PC-9 (cell line): ENCODE measurements at regions not wholly inside any gene's neighbourhood (a gene's known extent, or its start where the extent isn't known, plus 50 kb on each side); places are given as distances from the start of the nearest gene placed in this dataset.

ENCODE experiments used
- EZH2 ChIP-seq: fragments of 200-600 bp; sonication (generic); IDR thresholded peaks from 2 replicates; pipeline ENCODE4 v1.8.0; 2017; ENCODE audit warnings: antibody characterized with exemption, low read depth
- TF ChIP-seq, protein P1 (sequence below): fragments of 200-600 bp; sonication (generic); conservative IDR thresholded peaks from 2 replicates; pipeline ENCODE4 v1.6.1; 2017; ENCODE audit warnings: mixed run types, antibody characterized with exemption, mild to moderate bottlenecking, moderate library complexity

DNA sequence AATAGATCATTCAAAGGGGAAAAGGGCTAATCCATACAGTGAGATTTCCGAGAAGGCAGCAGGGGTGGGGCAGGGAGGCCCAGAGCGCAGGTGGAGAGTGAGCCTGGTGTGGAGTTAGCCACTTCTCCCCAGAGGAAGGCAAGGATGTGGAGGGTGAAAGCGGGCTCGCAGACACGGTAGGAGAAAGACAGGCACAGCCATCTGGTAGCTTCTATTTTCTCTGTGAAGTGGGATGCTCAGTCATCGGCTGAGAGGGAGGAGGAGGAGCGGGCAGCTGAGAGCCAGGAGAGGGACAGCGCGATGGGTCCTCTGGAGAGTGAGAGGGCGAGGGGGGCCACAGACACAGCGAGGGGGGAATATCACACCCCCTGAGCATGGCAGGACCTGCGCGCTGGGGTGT is 153.3 kb upstream of the NDUFV2 start:
- TF ChIP-seq, protein P1, sequence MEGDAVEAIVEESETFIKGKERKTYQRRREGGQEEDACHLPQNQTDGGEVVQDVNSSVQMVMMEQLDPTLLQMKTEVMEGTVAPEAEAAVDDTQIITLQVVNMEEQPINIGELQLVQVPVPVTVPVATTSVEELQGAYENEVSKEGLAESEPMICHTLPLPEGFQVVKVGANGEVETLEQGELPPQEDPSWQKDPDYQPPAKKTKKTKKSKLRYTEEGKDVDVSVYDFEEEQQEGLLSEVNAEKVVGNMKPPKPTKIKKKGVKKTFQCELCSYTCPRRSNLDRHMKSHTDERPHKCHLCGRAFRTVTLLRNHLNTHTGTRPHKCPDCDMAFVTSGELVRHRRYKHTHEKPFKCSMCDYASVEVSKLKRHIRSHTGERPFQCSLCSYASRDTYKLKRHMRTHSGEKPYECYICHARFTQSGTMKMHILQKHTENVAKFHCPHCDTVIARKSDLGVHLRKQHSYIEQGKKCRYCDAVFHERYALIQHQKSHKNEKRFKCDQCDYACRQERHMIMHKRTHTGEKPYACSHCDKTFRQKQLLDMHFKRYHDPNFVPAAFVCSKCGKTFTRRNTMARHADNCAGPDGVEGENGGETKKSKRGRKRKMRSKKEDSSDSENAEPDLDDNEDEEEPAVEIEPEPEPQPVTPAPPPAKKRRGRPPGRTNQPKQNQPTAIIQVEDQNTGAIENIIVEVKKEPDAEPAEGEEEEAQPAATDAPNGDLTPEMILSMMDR, result no peak
- no peak for TF ChIP-seq EZH2
